ENCODE measurements at regions not wholly inside any gene's neighbourhood (a gene's known extent, or its start where the extent isn't known, plus 50 kb on each side); places are given as distances from the start of the nearest gene placed in this dataset.

DNA sequence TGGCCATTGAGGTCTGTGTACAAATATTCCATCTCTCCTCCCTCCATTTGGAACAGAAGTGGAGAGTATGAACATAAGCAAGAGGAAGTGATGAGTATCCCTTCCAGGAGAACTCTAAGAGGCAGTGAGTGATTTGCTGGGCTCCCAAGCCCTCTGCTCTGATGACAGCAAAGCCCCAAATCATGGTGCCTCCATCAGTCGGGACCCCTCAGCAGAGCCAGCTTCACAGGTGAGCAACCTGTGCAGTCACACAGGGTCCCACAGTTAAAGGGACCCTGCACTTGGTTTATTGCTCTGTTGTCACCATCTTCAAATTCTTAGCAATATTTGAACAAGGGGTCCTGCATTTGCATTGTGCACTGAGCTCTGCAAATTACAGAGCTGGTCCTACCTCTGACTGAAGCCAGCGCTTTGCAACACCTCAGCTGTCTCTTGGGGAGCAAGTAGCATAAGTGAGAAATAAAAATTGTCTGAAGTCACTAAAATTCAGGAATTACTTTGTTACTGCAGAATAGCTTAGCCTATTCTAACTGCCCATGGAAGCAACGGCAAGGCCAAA is 466.4 kb downstream of the MN1 start:
- 65% methylated on average over 3 of the region's 3 CpGs for WGBS
- H3K9me3 ChIP-seq (ENCODE audit: control insufficient read depth in 2 of 2, insufficient read depth in 1 of 2, low read length in 1 of 2), result no peaks in the 10 kb centered on the region
- no peaks in the 10 kb centered on the region for H3K4me1 ChIP-seq (ENCODE audit: control insufficient read depth in 2 of 2, insufficient read depth in 2 of 2, low read length in 2 of 2)
- peaks cover 0 to 8% of the 10 kb centered on the region in 2 donors for H3K27me3 ChIP-seq (ENCODE audit: control insufficient read depth in 2 of 2, insufficient read depth in 1 of 2, low read length in 1 of 2)
- no peak for DNase-seq (ENCODE audit: low read depth in 6 of 9, low spot score in 9 of 9)
- no peaks in the 10 kb centered on the region for H3K36me3 ChIP-seq (ENCODE audit: control insufficient read depth in 2 of 2, insufficient read depth in 2 of 2, low read length in 1 of 2)
- no peak overlapping the region for H3K4me3 ChIP-seq (ENCODE audit: low read length in 2 of 2)
- no peak overlapping the region for H3K27ac ChIP-seq (ENCODE audit: low read depth in 1 of 2, low read length in 1 of 2)

DNA sequence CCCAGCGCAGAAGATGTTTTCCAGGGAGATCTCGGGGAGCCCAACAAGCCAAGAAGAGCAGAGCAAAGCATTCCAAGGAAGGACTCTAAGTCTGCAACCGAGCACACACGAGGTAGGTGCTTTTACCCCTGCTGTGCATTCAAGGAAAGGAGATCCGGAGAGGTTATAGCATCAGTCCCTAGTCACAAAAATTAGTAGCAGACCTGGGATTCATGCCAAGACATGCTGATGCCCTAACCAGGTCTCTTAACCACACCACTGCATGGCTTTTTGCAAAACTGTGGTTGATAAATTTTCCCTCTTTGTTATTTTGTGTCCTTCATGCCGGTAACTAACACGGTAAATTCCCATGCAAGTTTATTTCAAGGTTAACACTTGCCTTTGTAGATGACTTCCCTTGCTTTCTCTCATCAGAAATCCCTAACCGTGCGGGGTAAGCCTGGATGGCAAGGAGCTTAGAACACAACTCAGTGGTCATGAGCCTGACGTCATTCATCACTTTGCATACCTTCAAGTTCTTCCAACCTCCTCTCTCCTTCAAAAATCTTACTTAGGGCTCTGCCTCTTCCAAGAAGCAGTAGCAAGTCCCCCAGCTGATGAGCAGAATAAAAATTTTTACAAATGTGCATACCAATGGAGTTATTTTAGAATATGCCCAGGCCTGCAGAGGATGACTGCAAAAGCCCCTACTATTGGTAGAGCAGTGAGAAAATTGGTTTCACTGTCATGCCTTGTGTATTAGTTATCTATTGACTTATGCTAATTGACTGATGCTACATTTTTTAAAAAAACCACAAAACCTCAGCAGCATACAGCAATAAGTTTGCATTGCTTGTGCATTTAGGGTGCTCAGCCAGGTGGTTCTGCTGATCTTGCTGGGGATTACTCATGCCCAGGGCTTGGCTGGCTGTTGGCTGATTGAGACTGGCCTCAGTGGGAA is 465.1 kb downstream of the MN1 start:
- Histone ChIP-seq H3K36me3 (ENCODE audit: control insufficient read depth in 2 of 2, insufficient read depth in 2 of 2, low read length in 1 of 2) (no peaks in the 10 kb centered on the region), H3K4me3 (ENCODE audit: low read length in 2 of 2) (no peak overlapping the region), H3K9me3 (ENCODE audit: control insufficient read depth in 2 of 2, insufficient read depth in 1 of 2, low read length in 1 of 2) (no peaks in the 10 kb centered on the region), H3K27me3 (ENCODE audit: control insufficient read depth in 2 of 2, insufficient read depth in 1 of 2, low read length in 1 of 2) (peaks cover 0 to 6% of the 10 kb centered on the region in 2 donors), H3K27ac (ENCODE audit: low read depth in 1 of 2, low read length in 1 of 2) (no peak overlapping the region), H3K4me1 (ENCODE audit: control insufficient read depth in 2 of 2, insufficient read depth in 2 of 2, low read length in 2 of 2) (no peaks in the 10 kb centered on the region)
- no peak for DNase-seq (ENCODE audit: low read depth in 6 of 9, low spot score in 9 of 9)
- 86% methylated on average over 10 of the region's 10 CpGs for WGBS

DNA sequence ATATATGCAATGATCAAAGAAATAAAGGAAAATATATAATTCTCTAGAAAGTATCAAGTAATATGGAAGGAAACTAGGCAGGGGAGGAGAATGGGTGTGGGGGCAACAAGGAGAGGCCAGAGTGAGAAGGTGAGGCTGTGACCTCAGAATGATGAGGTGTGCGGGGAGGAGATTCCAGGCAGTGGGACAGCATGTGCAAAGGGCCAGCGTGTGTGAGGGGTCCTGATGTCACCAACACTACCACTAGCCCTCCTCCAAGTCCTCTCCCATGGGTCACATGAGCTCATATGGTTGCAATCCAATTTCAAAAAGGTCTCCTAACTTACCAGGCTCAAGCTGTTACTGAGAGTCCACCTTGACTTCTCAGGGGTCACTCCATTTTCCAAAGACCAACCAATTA is 463.9 kb downstream of the MN1 start:
- H3K4me1 ChIP-seq (ENCODE audit: control insufficient read depth in 2 of 2, insufficient read depth in 2 of 2, low read length in 2 of 2), result no peaks in the 10 kb centered on the region
- H3K27ac ChIP-seq (ENCODE audit: low read depth in 1 of 2, low read length in 1 of 2), result no peak overlapping the region
- H3K27me3 ChIP-seq (ENCODE audit: control insufficient read depth in 2 of 2, insufficient read depth in 1 of 2, low read length in 1 of 2), result no peaks in the 10 kb centered on the region
- H3K4me3 ChIP-seq (ENCODE audit: low read length in 2 of 2), result no peak overlapping the region
- no peaks in the 10 kb centered on the region for H3K9me3 ChIP-seq (ENCODE audit: control insufficient read depth in 2 of 2, insufficient read depth in 1 of 2, low read length in 1 of 2)
- H3K36me3 ChIP-seq (ENCODE audit: control insufficient read depth in 2 of 2, insufficient read depth in 2 of 2, low read length in 1 of 2), result no peaks in the 10 kb centered on the region
- DNase-seq (ENCODE audit: low read depth in 6 of 9, low spot score in 9 of 9), result no peak
- WGBS, result 91% methylated on average over 2 of the region's 2 CpGs

DNA sequence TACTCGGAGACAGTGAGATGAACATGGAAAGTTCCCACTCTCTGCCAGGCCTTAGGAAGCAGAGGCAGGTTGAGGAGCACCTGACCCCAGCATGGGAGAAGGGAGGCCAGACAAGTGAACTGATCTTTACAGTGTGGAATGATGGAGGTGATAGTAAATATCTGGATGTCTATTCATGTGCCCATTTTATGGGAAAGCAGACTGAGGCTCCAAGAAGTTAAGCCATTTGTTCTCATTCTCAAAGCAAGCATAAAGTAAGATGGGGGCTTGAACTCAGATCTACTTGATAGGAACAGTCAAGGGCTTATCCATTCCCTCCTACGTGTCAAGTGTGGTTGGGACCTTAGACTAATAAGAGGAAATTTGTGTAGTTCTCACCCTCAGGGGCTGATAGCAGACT is 461.5 kb downstream of the MN1 start:
- H3K4me1 ChIP-seq (ENCODE audit: control insufficient read depth in 2 of 2, insufficient read depth in 2 of 2, low read length in 2 of 2), result no peaks in the 10 kb centered on the region
- no peak for DNase-seq (ENCODE audit: low read depth in 6 of 9, low spot score in 9 of 9)
- no peak overlapping the region for H3K27ac ChIP-seq (ENCODE audit: low read depth in 1 of 2, low read length in 1 of 2)
- no peaks in the 10 kb centered on the region for H3K9me3 ChIP-seq (ENCODE audit: control insufficient read depth in 2 of 2, insufficient read depth in 1 of 2, low read length in 1 of 2)
- WGBS, result 95% methylated on average over 2 of the region's 2 CpGs
- no peaks in the 10 kb centered on the region for H3K27me3 ChIP-seq (ENCODE audit: control insufficient read depth in 2 of 2, insufficient read depth in 1 of 2, low read length in 1 of 2)
- H3K4me3 ChIP-seq (ENCODE audit: low read length in 2 of 2), result no peak overlapping the region
- no peaks in the 10 kb centered on the region for H3K36me3 ChIP-seq (ENCODE audit: control insufficient read depth in 2 of 2, insufficient read depth in 2 of 2, low read length in 1 of 2)

DNA sequence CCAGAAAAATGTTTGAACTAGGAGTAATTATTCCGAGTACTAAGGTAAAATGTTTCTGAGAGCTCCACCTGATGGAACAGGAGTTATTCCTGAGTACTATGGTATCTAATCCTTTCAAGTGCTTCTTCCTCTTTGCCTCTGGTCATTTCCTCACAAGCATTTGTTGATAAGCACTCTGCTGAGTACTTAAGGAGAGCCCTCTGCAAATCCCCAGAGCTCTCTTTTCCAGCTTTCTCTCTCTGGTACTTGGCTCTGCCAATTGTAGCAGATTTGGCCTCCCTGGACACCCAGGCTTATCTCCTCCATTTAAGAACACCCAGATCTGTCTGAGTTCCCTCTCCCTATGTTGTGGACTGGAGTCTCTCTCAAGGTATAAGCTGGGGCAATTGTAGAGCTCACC is 457.0 kb downstream of the MN1 start:
- Histone ChIP-seq H3K4me3 (ENCODE audit: low read length in 2 of 2) (no peak overlapping the region), H3K4me1 (ENCODE audit: control insufficient read depth in 2 of 2, insufficient read depth in 2 of 2, low read length in 2 of 2) (no peaks in the 10 kb centered on the region), H3K9me3 (ENCODE audit: control insufficient read depth in 2 of 2, insufficient read depth in 1 of 2, low read length in 1 of 2) (no peaks in the 10 kb centered on the region), H3K36me3 (ENCODE audit: control insufficient read depth in 2 of 2, insufficient read depth in 2 of 2, low read length in 1 of 2) (no peaks in the 10 kb centered on the region), H3K27ac (ENCODE audit: low read depth in 1 of 2, low read length in 1 of 2) (no peak overlapping the region), H3K27me3 (ENCODE audit: control insufficient read depth in 2 of 2, insufficient read depth in 1 of 2, low read length in 1 of 2) (no peaks in the 10 kb centered on the region)
- 95% methylated on average over 1 of the region's 1 CpG for WGBS
- no peak for DNase-seq (ENCODE audit: low read depth in 6 of 9, low spot score in 9 of 9)

DNA sequence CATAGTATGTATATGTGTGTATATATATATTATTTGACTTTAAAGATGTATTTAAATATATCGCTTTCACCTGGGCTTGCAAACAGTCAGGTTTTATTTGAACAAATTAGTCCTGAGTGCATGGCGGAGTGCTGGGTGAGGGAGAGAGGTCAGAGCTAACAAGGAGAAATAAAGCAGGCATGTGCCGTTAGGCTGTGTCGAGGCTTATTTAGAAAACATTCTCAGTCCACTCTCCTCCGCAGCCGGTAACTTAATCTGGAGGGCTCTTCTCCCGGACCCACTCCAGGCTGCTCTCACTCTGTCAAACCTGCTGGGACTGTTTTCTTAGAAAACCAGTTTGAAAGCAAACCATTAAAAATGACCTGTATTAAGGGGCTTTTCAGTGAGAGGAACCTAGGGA is 455.9 kb downstream of the MN1 start:
- Histone ChIP-seq H3K4me1 (ENCODE audit: control insufficient read depth in 2 of 2, insufficient read depth in 2 of 2, low read length in 2 of 2) (no peaks in the 10 kb centered on the region), H3K9me3 (ENCODE audit: control insufficient read depth in 2 of 2, insufficient read depth in 1 of 2, low read length in 1 of 2) (no peaks in the 10 kb centered on the region), H3K36me3 (ENCODE audit: control insufficient read depth in 2 of 2, insufficient read depth in 2 of 2, low read length in 1 of 2) (no peaks in the 10 kb centered on the region), H3K4me3 (ENCODE audit: low read length in 2 of 2) (no peak overlapping the region), H3K27me3 (ENCODE audit: control insufficient read depth in 2 of 2, insufficient read depth in 1 of 2, low read length in 1 of 2) (no peaks in the 10 kb centered on the region), H3K27ac (ENCODE audit: low read depth in 1 of 2, low read length in 1 of 2) (no peak overlapping the region)
- WGBS, result 98% methylated on average over 7 of the region's 7 CpGs
- DNase-seq (ENCODE audit: low read depth in 6 of 9, low spot score in 9 of 9), result no peak

DNA sequence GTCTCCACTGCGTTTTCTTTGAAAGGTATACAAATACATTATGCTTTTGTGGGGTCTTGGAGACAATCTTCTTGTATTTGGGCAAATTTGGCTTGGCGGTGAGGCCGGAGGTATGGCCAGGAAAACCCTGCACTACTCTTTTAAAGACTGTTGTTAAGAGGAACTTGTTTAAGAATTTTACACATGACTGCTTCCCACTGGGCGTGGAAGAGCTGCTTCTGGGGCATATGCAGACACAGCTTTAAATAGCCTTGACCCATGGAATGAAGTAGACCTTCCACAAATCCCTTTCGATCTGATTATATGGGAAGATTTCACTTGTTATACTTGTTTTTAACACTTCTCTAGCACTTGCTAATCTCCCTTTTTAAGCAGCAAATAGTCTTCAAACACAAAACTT is 453.6 kb downstream of the MN1 start:
- 84% methylated on average over 5 of the region's 5 CpGs for WGBS
- H3K4me3 ChIP-seq (ENCODE audit: low read length in 2 of 2), result no peak overlapping the region
- no peak for DNase-seq (ENCODE audit: low read depth in 6 of 9, low spot score in 9 of 9)
- no peaks in the 10 kb centered on the region for H3K27me3 ChIP-seq (ENCODE audit: control insufficient read depth in 2 of 2, insufficient read depth in 1 of 2, low read length in 1 of 2)
- H3K36me3 ChIP-seq (ENCODE audit: control insufficient read depth in 2 of 2, insufficient read depth in 2 of 2, low read length in 1 of 2), result no peaks in the 10 kb centered on the region
- H3K4me1 ChIP-seq (ENCODE audit: control insufficient read depth in 2 of 2, insufficient read depth in 2 of 2, low read length in 2 of 2), result no peaks in the 10 kb centered on the region
- H3K27ac ChIP-seq (ENCODE audit: low read depth in 1 of 2, low read length in 1 of 2), result no peak overlapping the region
- H3K9me3 ChIP-seq (ENCODE audit: control insufficient read depth in 2 of 2, insufficient read depth in 1 of 2, low read length in 1 of 2), result no peaks in the 10 kb centered on the region

DNA sequence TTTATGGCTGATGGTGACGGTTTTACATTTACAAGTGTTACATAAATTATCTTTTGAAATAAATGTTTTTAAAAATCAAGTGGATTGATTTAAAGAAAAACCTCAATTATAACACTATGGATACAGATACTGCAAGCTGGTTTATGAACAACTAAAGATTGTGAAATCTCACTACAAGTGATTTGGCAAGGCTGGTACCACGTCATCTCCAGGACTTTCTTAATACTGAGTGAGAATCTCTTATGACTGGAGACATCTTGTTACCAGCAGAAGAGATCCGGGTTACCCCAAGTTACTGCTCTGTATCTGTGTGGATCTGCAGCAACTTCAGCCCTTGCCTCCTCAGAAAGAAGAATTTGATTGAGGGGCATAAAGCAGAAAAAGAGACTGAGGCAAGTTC is 452.9 kb downstream of the MN1 start:
- H3K27ac ChIP-seq (ENCODE audit: low read depth in 1 of 2, low read length in 1 of 2), result no peak overlapping the region
- no peaks in the 10 kb centered on the region for H3K9me3 ChIP-seq (ENCODE audit: control insufficient read depth in 2 of 2, insufficient read depth in 1 of 2, low read length in 1 of 2)
- 94% methylated on average over 3 of the region's 3 CpGs for WGBS
- DNase-seq (ENCODE audit: low read depth in 6 of 9, low spot score in 9 of 9), result no peak
- no peaks in the 10 kb centered on the region for H3K27me3 ChIP-seq (ENCODE audit: control insufficient read depth in 2 of 2, insufficient read depth in 1 of 2, low read length in 1 of 2)
- H3K4me3 ChIP-seq (ENCODE audit: low read length in 2 of 2), result no peak overlapping the region
- H3K4me1 ChIP-seq (ENCODE audit: control insufficient read depth in 2 of 2, insufficient read depth in 2 of 2, low read length in 2 of 2), result no peaks in the 10 kb centered on the region
- H3K36me3 ChIP-seq (ENCODE audit: control insufficient read depth in 2 of 2, insufficient read depth in 2 of 2, low read length in 1 of 2), result no peaks in the 10 kb centered on the region

DNA sequence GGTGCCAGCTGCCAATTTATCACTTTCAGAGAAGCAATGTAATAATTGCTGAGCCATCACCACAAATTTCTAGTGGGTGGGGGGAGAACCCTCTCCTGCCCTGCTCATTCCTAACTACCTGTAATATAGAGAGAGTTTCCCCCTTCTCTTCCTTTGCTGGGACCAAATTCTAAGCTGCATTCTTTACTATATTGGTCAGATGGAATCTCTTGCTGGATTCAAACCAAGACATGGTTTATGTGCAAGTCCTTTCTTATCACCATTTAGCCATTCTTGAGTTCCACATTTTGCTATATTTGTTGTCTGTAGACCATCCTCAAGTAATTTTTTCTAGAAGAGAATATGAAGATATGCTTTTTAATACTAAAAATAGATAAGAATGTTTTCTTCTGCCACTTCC is 452.1 kb downstream of the MN1 start:
- no peaks in the 10 kb centered on the region for H3K36me3 ChIP-seq (ENCODE audit: control insufficient read depth in 2 of 2, insufficient read depth in 2 of 2, low read length in 1 of 2)
- H3K4me1 ChIP-seq (ENCODE audit: control insufficient read depth in 2 of 2, insufficient read depth in 2 of 2, low read length in 2 of 2), result no peaks in the 10 kb centered on the region

More for the DNA sequence above, 452.1 kb downstream of the MN1 start:
- Histone ChIP-seq H3K27ac (ENCODE audit: low read depth in 1 of 2, low read length in 1 of 2) (no peak overlapping the region), H3K27me3 (ENCODE audit: control insufficient read depth in 2 of 2, insufficient read depth in 1 of 2, low read length in 1 of 2) (no peaks in the 10 kb centered on the region), H3K4me3 (ENCODE audit: low read length in 2 of 2) (no peak overlapping the region), H3K9me3 (ENCODE audit: control insufficient read depth in 2 of 2, insufficient read depth in 1 of 2, low read length in 1 of 2) (no peaks in the 10 kb centered on the region)
- no peak for DNase-seq (ENCODE audit: low read depth in 6 of 9, low spot score in 9 of 9)
